Hippocampal formation (tissue), 2 donors: ENCODE measurements at regions not wholly inside any gene's neighbourhood (a gene's known extent, or its start where the extent isn't known, plus 50 kb on each side); places are given as distances from the start of the nearest gene placed in this dataset.
"Not testable (repeated sequence)": the region's sequence is repeated elsewhere in the genome, so short reads cannot be mapped to it uniquely, and the experiment has no call there.

Source experiments
- DNase-seq, 2 donors: peaks; one replicate each; lab custom pipeline; 2025; lab: John Stamatoyannopoulos, UW

- no peak for DNase-seq
These were observed 1570.3 kb upstream of the PRR20A start for GRCh38 chr13:55570371-55570770.

GRCh38 chr13:55571237-55571867 lies 1569.4 kb upstream of the PRR20A start:
- DNase-seq, result no peak

DNA sequence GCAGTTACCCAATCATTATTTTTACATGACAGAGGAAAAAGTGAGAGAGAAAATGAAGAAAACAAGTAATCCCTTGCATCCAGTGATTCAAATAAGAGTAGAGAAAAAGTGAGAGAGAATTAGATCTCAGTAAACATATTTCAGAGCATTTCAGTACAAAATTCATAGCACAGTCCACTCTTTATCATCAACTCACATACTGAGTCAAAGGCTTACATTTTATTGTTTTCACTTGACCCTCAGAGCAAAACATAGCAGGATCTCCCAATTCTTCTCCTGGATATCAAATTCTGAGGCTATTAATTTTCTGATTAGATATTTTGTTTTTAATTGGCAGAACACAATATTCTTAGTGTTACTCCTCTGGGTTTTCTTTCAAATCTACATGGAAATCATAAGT lies 1568.3 kb upstream of the PRR20A start:
- DNase-seq, result no peak

DNA sequence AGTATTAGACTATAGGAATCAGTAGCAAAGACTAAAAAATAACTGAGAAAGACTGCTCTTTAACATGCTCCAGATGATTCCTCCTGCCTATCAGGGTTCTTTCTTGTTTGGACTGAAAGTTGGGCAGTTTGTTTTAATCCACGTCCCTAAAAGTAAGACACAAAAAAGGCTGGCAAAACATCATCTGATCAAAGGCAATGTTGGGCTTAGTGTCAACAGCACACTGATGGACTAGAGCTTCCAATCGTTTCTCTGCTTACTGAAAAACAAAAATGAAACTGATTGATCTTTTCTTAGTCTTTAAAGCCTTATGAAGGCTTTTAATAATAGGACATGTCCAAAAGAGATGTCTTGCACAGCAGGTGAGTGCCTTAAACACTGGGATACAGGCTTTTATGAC lies 1567.9 kb upstream of the PRR20A start:
- no peak for DNase-seq

GRCh38 chr13:55573565-55573964 lies 1567.2 kb upstream of the PRR20A start:
- no peak for DNase-seq

GRCh38 chr13:55576389-55576788 lies 1564.3 kb upstream of the PRR20A start:
- DNase-seq, result no peak

DNA sequence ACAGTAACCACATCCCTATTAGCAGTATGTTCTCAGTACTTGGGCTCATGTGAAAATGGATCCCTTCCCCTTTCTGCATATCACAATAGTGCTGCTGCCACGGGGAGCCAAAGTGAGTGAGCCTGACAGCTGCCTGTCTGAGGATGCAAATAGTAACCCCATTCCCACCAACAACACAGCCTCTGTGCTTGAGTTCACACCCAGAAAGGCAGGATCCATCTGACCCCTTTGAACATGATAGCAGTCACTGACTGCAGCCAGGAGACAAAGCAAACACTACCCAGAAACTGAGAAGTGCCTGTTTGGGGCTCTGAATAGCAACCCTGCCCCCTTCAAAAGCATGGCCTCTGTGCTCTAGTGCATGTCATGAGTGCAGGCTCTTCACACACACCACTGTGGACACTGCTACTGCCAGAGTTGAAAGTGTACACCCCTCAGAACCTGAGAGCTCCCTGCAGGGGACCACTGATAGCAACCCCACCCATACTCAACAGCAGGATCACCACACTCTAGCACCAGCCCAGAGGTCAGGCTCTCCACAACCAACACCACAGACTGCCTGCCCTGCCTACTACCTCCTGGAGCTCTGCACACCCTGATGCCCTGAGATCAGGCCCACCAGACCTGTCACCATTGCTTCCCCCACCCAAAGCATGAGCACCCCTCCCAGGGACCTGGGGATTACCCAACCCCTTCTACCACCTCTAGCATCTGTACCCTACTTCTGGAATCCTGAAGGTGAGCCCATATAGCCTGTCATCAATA lies 1563.5 kb upstream of the PRR20A start:
- no peak for DNase-seq

DNA sequence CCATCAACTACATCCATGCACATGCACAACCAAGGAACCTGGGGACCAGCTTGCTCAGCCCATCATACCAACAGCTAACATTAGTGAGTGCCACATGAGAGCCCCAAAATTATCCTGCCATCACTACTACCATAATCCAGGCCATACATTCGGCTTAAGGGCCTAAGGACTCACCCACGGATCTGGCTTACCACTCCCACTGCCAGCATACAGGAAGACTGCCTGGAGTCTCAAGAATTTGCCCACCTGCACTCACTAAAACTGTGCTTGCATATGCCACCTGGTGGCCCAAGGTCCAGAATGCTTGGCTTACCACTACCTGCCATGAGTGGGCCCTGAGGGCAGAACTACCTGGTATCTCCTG lies 1562.9 kb upstream of the PRR20A start:
- no peak for DNase-seq

GRCh38 chr13:55582294-55582693 lies 1558.4 kb upstream of the PRR20A start:
- DNase-seq, result not testable (repeated sequence)

DNA sequence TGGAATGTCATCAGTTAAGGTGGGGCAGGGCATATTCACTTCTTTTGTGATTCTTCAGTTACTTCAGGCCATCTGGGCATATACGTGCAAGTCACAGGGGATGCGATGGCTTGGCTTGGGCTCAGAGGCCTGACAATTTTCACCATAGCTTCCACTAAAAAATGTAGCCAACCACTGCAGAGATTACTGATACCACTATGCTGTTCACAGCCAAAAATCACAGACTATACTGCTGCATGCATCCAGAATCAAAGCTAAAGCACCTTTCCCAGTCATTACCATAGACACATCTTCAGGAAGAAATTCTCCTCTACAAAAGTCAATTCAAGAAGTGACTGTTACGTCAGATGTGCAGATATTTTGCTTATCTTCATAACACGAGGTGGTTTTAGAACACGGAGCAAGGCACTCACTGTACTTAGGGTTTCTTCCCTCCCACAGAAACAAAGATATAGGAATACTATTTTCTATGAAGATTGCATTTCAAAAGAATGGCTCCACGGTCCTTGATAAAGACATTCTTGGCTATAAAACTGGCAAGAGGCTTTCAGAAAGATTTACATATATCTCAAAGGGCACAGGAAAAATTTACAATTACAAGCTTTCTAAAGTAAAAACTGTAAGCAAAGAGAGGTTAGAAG lies 1556.6 kb upstream of the PRR20A start:
- no peak for DNase-seq

- DNase-seq, result no peak
These were observed 1537.9 kb upstream of the PRR20A start for GRCh38 chr13:55602784-55603183.

DNA sequence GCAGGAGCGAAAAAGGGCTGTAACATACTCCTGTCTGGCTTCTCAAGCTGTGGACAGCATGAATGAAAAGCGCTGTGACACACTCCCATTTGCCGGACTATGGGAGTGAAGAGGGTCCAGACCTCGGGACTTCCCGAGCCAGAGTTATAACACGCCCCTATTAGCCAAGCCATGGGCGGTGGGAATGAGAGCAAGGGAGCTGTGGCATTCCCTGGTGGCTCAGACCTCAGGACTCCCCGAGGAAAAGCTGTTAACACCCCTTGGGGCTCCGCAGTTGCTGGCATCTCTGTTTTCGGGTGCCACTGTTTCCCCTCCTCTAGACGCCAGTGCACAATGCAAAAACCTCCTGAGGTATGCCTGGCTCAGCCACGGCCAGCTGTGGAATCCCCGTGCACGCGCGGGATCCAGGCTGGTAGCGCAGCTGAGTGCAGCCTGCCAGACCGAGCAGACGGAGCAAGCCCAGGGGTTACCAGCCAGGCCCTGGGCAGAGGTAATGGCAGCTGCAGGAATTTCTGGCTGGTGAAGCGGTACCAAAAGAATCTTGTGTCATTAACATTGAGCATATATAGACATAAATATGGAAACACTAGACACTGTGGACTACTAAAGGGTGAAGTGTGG lies 1534.6 kb upstream of the PRR20A start:
- DNase-seq, result no peak

- no peak for DNase-seq
These were observed 1527.1 kb upstream of the PRR20A start for GRCh38 chr13:55613429-55614187.

DNA sequence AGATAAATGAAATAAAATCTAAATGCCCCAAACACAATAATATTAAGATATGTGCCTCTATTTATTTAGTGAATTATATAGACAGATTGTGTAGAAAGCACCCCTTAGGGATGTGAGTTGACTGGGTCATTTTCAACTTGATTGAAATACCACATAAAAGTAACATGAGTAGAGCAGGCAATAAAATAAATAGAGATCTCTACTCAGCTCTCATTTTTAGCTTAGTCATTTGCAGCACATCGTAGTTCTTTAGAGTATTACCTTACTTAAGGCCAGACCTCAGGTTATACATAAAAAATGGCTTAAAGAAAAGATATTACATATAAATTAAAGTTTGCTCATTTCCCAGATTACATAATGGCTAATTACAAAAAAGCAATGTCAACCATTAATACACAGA lies 1525.6 kb upstream of the PRR20A start:
- no peak for DNase-seq

GRCh38 chr13:55617241-55617640 lies 1523.5 kb upstream of the PRR20A start:
- DNase-seq, result no peak

DNA sequence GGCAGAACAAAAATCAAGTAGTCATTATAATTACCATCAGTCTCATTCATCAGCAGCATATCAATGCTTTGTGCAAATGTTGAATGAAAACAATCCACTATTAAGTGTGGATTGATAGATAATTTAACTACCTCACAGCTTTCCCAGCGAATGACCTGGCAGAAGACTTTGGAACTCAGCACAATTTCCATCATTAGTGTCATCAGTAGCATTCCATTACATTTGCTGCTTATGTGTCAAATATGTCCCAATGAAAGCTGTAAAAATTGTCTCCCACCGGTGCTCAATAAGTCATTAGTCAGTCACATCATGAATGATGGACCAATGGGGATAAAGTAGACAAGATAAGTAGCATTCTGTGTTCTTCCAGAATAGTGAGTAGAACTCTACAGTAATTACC lies 1513.5 kb upstream of the PRR20A start:
- no peak for DNase-seq

DNA sequence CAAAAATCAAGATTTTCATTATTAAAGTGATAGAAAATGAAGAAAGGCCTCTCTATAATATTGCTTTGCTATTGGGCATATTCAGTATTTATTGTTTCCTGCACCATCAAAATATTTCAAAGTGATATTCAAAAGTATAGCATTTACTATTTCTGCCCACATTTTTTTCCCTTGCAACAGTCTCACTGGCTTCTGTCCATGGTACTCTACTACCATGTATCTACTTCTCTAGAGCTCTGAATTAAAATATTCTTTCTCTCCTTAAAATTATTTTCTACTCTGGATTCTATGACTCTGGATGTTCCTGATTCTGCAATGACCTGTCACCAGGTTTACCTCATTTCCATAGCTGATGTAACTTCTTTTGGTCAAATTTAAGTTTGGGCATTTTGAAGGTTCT lies 1508.3 kb upstream of the PRR20A start:
- DNase-seq, result no peak

- no peak for DNase-seq
These were observed 1491.2 kb upstream of the PRR20A start for GRCh38 chr13:55649485-55649884.

DNA sequence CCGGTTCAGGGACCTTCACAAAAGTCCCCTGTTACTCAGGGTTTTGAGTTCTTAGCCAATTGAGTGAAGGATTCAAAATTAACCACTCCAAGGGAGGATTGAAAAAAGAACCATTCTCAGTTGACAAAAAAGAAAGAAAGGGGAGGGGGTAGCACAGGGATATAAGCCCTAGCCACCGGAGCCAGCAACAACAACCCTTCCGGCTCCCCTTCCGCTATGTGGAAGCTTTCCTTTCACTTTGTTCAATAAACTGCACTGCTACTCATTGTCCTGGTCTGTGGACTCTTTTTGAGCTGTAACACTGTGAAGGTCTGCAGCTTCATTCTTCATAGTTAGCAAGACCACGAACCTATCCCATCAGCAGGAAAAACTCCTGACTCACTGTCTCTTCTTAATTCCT lies 1488.1 kb upstream of the PRR20A start:
- no peak for DNase-seq

GRCh38 chr13:55653497-55653896 lies 1487.2 kb upstream of the PRR20A start:
- no peak for DNase-seq

DNA sequence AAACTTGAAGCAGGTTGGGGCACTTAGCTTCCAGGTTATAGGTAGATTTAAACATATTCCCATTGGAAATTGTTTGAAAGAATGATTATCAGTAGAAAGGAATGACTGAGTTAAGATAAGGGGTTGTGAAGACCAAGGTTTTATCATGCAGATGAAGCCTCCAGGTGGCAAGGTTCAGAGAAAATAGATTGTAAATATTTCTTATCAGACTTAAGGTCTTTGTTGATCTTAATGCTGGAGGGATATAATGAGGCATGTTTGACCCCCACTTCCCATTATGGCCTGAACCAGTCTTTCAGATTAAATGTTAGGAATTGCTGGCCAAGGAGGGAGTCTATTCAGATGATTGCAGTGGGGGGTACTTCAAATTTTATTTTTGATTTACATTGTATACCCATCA lies 1486.5 kb upstream of the PRR20A start:
- no peak for DNase-seq

- DNase-seq, result not testable (repeated sequence)
These were observed 1480.5 kb upstream of the PRR20A start for GRCh38 chr13:55660264-55660663.
